ENCODE measurements at regions not wholly inside any gene's neighbourhood (a gene's known extent, or its start where the extent isn't known, plus 50 kb on each side); places are given as distances from the start of the nearest gene placed in this dataset.
"Not testable (repeated sequence)": the region's sequence is repeated elsewhere in the genome, so short reads cannot be mapped to it uniquely, and the experiment has no call there.

DNA sequence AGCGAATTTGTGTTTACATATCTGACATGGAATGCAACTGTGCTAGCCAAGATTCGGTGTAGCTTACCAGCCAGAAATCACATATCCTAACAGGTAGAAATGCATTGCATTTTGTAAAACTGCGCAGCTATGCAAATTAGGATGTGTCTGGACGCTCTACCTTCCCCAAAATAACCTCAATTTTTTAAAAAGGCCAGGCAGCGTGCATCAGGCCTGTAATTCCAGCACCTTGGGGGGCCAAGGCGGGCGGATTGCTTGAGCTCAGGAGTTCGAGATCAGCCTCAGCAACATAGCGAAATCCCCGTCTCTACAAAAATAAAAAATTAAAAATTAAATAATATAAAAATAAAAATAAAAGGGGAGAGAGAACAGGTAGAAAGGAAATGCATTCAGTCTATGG, 305.0 kb downstream of the TYW1 start:
- no peak for DNase-seq

- DNase-seq: peak; percentile 97
Measured at GRCh38 chr7:67302113-67303039, 305.7 kb downstream of the TYW1 start.

DNA sequence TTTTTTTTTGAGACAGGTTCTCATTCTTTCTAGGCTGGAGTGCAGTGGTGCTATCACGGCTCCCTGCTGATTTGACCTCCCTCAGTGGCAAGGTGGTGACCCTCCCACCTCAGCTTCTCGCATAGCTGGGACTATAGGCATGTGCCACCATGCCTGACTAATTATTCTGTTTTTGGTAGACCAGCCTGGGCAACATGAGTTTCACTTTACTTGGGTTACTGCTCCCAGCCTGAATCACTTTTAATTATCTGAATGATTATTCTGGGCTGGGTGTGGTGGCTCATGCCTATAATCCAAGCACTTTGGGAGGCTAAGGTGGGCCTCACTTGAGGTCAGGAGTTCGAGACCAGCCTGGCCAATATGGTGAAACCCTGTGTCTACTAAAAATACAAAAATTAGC, 308.2 kb downstream of the TYW1 start:
- not testable (repeated sequence) for DNase-seq

GRCh38 chr7:67306331-67306730, 309.7 kb downstream of the TYW1 start:
- DNase-seq: no peak

- DNase-seq: no peak
Measured at GRCh38 chr7:67309764-67310549, 313.3 kb downstream of the TYW1 start.

DNA sequence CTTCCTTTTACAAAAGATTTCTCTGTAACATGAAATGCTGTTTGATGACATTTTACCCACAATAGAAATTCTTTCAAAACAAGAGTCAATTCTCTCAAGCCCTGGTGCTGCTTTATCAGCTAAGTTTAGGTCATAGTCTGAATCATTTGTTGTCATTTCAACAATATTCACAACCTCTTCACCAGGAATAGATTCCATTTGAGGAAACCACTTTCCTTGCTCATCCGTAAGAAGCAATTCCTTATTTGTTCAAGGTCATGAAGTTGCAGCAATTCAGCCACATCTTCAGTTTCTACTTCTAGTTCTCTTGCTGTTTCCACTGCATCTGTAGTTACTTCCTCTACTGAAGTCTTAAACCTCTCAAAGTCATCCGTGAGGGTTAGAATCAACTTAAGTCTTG, 315.3 kb downstream of the TYW1 start:
- DNase-seq: no peak

DNA sequence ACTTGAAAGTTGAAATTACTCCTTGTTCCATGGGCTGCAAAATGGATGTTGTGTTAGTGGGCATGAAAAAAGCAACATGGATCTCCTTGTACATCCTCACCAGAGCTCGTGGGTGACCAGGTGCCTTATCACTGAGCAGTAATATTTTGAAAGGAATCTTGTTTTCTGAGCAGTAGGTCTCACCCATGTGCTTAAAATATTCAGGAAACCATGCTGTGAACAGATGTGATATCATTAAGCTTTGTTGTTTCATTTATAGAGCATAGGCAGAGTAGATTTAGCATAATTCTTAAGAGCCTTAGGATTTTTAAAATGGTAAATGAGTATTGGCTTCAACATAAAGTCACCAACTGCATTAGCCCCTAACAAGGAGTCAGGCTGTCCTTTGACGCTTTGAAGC, 316.6 kb downstream of the TYW1 start:
- DNase-seq: no peak

DNA sequence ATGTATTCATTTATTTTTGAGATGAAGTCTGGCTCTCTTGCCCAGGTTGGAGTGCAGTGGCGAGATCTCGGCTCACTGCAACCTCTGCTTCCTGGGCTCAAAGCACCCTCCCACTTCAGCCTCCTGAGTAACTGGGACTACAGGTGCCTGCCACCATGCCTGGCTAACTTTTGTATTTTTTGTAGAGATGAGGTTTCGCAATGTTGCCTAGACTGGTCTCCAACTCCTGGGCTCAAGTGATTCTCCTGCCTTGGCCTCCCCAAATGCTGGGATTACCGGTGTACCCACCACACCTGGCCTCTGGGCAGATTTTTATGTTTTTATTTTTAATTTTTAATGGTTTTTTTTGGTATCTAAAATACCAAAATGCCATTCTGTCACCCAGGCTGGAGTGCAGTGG, 320.3 kb downstream of the TYW1 start:
- not testable (repeated sequence) for DNase-seq

GRCh38 chr7:67328257-67328656, 331.6 kb downstream of the TYW1 start:
- DNase-seq: not testable (repeated sequence)

GRCh38 chr7:67335165-67335564, 338.5 kb downstream of the TYW1 start:
- not testable (repeated sequence) for DNase-seq

- DNase-seq: not testable (repeated sequence)
Measured at GRCh38 chr7:67335663-67336062, 339.0 kb downstream of the TYW1 start.

GRCh38 chr7:67338545-67338944, 341.9 kb downstream of the TYW1 start:
- not testable (repeated sequence) for DNase-seq

DNA sequence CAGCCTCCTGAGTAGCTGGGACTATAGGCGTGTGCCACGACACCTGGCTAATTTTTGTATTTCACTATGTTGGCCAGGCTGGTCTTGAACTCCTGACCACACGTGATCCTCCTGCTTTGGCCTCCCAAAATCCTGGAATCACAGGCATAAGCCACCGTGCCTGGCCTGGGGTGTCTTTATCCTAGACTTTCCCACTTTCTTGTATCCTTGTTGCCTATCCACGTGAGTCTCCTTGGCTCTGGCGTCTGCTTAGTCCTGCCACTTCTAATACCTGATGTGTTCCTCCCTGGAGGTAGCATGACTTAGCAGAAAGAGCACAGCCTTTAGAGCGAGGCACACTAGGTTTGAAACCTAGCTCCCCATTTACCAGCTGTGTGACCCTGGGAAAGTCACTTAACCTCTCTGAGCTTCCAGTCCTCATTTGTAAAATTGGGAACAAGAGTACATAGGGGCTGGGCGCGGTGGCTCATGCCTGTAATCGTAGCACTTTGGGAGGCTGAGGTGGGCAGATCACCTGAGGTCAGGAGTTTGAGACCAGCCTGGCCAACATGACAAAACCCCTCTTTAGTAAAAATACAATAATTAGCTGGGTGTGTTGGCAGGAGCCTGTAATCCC, 344.6 kb downstream of the TYW1 start:
- no peak for DNase-seq

- DNase-seq: no peak
Measured at GRCh38 chr7:67343114-67343513, 346.5 kb downstream of the TYW1 start.

DNA sequence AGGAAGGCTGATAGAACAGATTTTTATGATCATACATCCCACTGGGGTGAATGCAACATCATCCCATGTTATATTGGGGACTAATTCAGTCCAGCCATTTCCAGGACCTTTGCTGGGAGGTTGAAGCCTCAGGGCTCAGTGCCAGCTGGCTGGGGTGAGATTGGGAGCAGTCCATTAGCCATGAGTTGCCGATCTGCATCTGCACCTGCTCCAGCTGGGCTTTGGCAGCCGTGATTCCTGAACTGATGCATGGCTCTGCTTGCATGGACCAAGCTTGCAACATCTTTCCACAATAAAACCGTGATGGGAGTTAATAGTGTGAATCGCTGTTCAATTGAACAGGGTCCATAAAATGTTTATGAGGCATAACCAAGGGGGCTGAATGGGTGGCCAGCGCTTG, 346.9 kb downstream of the TYW1 start:
- DNase-seq: no peak

- DNase-seq: no peak
Measured at GRCh38 chr7:67344481-67345193, 348.0 kb downstream of the TYW1 start.

- no peak for DNase-seq
Measured at GRCh38 chr7:67346126-67346525, 349.5 kb downstream of the TYW1 start.

GRCh38 chr7:67346876-67347275, 350.2 kb downstream of the TYW1 start:
- no peak for DNase-seq

DNA sequence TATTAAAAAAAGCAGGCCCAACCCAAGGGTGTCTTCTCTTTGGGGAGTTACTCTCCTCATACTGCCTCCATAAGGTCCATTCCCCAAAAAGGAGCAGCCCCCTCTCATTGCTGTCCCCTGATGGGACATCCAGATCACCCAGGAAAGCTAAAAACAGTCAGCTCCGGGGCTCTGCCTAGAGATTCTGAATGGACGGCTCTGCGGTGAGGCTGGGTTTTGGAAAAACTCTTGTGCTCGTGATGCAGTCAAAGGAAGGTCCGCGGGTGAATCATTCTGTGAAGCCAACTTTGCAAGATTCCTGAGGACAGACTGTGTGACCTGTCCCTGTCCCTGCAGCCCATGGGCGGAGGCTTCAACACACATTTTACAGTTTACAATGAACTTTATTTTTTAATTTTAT, 351.5 kb downstream of the TYW1 start:
- no peak for DNase-seq

DNA sequence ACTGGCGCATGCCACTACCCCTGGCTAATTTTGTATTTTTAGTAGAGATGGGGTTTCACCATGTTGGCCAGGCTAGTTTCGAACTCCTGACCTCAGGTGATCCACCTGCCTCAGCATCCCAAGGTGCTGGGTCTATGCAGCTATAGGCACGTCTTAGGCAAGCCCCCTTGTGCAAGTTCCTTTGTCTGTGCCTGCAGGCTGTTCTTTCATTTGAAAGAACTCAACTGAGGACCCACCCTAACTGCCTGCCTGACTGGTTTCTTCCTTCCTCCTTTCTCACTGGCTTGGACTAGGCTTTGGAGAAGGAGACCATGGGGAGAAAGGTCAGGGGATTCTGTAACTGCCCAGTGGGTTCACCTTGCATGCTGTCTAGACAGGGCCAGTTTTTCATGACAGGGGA, 361.0 kb downstream of the TYW1 start:
- DNase-seq: not testable (repeated sequence)

DNA sequence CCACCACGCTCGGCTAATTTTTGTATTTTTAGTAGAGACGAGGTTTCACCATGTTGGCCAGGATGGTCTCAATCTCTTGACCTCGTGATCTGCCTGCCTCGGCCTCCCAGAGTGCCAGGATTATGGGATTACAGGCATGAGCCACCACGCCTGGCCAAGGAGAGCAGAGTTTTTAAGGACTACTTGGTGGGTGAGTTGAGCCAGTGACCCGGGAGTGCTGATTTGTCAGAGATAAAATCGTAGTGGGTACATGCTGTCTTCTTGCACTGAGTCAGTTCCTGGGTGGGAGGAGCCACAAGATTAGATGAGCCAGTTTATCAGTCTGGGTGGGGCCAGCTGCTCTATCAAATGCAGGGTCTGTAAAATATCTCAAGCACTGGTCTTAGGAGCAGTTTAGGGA, 361.7 kb downstream of the TYW1 start:
- DNase-seq: peak; percentile 36

GRCh38 chr7:67358738-67359137, 362.1 kb downstream of the TYW1 start:
- DNase-seq: not testable (repeated sequence)

- DNase-seq: no peak
Measured at GRCh38 chr7:67359900-67360299, 363.3 kb downstream of the TYW1 start.

Measured in NCI-H226 (cell line).